ENCODE measurements at regions not wholly inside any gene's neighbourhood (a gene's known extent, or its start where the extent isn't known, plus 50 kb on each side); places are given as distances from the start of the nearest gene placed in this dataset.

DNA sequence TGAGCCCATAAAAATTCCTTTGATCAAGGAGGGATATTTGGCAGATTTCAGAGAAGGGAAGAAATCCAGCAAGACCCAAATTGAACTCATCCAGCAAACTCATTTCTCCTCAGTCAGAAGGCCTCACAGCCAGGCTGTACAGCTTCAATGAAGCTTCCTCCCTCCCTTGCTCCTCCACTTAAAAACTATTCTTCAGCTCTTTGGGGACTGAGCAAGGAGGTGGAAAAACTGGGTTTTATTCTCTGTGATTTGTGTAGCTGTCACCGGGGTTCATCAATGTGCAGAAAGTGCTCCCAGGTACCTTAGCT is 158.7 kb upstream of the ZNF184 start:
- Histone ChIP-seq H3K9ac (ENCODE audit: low read depth in 1 of 2, low read length in 2 of 2) (no peak overlapping the region), H3K4me3 (ENCODE audit: low read depth in 1 of 3, low read length in 3 of 3) (no peak overlapping the region), H3K27ac (ENCODE audit: low read depth in 1 of 2, low read length in 2 of 2) (no peak overlapping the region), H3K36me3 (ENCODE audit: control insufficient read depth in 4 of 4, insufficient read depth in 3 of 4, low read depth in 1 of 4, low read length in 3 of 4) (no peaks in the 10 kb centered on the region), H3K27me3 (ENCODE audit: control insufficient read depth in 4 of 4, insufficient read depth in 4 of 4, low read length in 3 of 4) (peaks cover 0 to 16% (median 4%) of the 10 kb centered on the region in 4 donors), H3K9me3 (ENCODE audit: control insufficient read depth in 4 of 4, low read length in 3 of 4) (no peaks in the 10 kb centered on the region), H3K4me1 (ENCODE audit: control insufficient read depth in 4 of 4, insufficient read depth in 4 of 4, low read length in 3 of 4) (peaks cover 0 to 5% (median under 1%) of the 10 kb centered on the region in 4 donors)
- 93% methylated on average over 1 of the region's 1 CpG for WGBS
- TF ChIP-seq YY1 (IDR thresholded peaks at IDR 0.05) (no peak), RAD21 (IDR thresholded peaks at IDR 0.05) (no peak), RXRA (IDR thresholded peaks at IDR 0.05) (no peak), FOXA2 (IDR thresholded peaks at IDR 0.05) (no peak), HNF4A (conservative IDR thresholded peaks at IDR 0.05) (no peak), GABPA (IDR thresholded peaks at IDR 0.05 in 1 of 2, conservative IDR thresholded peaks at IDR 0.05 in 1 of 2) (no peak)
- TF ChIP-seq, protein P1, sequence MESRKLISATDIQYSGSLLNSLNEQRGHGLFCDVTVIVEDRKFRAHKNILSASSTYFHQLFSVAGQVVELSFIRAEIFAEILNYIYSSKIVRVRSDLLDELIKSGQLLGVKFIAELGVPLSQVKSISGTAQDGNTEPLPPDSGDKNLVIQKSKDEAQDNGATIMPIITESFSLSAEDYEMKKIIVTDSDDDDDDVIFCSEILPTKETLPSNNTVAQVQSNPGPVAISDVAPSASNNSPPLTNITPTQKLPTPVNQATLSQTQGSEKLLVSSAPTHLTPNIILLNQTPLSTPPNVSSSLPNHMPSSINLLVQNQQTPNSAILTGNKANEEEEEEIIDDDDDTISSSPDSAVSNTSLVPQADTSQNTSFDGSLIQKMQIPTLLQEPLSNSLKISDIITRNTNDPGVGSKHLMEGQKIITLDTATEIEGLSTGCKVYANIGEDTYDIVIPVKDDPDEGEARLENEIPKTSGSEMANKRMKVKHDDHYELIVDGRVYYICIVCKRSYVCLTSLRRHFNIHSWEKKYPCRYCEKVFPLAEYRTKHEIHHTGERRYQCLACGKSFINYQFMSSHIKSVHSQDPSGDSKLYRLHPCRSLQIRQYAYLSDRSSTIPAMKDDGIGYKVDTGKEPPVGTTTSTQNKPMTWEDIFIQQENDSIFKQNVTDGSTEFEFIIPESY (IDR thresholded peaks at IDR 0.05) = no peak
- TF ChIP-seq, protein P2, sequence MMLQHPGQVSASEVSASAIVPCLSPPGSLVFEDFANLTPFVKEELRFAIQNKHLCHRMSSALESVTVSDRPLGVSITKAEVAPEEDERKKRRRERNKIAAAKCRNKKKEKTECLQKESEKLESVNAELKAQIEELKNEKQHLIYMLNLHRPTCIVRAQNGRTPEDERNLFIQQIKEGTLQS (IDR thresholded peaks at IDR 0.05) = no peak
- TF ChIP-seq, protein P3, sequence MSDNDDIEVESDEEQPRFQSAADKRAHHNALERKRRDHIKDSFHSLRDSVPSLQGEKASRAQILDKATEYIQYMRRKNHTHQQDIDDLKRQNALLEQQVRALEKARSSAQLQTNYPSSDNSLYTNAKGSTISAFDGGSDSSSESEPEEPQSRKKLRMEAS (IDR thresholded peaks at IDR 0.05) = no peak
- TF ChIP-seq, protein P4, sequence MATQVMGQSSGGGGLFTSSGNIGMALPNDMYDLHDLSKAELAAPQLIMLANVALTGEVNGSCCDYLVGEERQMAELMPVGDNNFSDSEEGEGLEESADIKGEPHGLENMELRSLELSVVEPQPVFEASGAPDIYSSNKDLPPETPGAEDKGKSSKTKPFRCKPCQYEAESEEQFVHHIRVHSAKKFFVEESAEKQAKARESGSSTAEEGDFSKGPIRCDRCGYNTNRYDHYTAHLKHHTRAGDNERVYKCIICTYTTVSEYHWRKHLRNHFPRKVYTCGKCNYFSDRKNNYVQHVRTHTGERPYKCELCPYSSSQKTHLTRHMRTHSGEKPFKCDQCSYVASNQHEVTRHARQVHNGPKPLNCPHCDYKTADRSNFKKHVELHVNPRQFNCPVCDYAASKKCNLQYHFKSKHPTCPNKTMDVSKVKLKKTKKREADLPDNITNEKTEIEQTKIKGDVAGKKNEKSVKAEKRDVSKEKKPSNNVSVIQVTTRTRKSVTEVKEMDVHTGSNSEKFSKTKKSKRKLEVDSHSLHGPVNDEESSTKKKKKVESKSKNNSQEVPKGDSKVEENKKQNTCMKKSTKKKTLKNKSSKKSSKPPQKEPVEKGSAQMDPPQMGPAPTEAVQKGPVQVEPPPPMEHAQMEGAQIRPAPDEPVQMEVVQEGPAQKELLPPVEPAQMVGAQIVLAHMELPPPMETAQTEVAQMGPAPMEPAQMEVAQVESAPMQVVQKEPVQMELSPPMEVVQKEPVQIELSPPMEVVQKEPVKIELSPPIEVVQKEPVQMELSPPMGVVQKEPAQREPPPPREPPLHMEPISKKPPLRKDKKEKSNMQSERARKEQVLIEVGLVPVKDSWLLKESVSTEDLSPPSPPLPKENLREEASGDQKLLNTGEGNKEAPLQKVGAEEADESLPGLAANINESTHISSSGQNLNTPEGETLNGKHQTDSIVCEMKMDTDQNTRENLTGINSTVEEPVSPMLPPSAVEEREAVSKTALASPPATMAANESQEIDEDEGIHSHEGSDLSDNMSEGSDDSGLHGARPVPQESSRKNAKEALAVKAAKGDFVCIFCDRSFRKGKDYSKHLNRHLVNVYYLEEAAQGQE (IDR thresholded peaks at IDR 0.05) = no peak
- no peak for DNase-seq (ENCODE audit: low spot score)

DNA sequence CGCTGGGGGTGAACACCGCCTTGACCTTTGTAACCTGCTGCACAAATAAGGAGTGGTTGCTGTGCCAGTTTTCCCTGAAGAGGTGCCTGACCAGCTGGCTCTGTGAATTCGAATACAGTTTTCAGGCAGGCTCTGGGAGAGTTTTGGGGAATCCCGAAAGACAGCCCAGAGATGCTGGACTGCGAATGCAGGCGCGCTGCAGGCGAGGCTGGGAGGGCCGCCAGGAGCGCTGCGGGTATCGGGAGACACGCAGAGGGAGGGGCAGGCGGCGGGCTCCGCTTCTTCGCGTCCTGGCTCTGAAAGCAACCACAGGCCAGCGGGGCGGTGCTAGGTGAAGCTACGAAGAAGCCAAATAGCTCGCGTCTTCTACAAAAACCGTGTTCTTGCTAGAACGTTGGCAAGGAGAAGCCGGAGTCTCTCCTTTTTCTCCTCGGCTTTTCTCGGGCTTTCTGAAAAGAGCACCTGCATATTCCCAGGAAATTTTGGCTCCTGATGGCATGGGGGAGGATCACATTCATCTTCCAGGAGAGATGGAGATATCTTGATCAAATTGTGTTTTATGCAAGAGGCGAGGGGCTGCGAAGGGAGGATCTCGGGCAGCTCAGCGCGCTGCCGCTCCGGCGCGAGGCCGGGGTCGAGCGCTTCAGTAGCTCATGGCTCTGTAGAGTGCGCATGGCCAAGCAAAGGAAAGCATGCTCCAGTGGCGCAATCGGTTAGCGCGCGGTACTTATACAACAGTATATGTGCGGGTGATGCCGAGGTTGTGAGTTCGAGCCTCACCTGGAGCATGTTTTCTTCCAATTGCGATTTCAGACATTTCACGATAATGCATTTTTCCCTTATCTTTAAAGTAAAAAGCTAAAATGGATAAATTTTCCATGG is 158.1 kb upstream of the ZNF184 start:
- Histone ChIP-seq H3K4me1 (ENCODE audit: control insufficient read depth in 4 of 4, insufficient read depth in 4 of 4, low read length in 3 of 4) (peaks cover 0 to 5% (median under 1%) of the 10 kb centered on the region in 4 donors), H3K4me3 (ENCODE audit: low read depth in 1 of 3, low read length in 3 of 3) (no peak overlapping the region), H3K27me3 (ENCODE audit: control insufficient read depth in 4 of 4, insufficient read depth in 4 of 4, low read length in 3 of 4) (peaks cover 0 to 16% (median 4%) of the 10 kb centered on the region in 4 donors), H3K36me3 (ENCODE audit: control insufficient read depth in 4 of 4, insufficient read depth in 3 of 4, low read depth in 1 of 4, low read length in 3 of 4) (no peaks in the 10 kb centered on the region), H3K9ac (ENCODE audit: low read depth in 1 of 2, low read length in 2 of 2) (no peak overlapping the region), H3K9me3 (ENCODE audit: control insufficient read depth in 4 of 4, low read length in 3 of 4) (no peaks in the 10 kb centered on the region), H3K27ac (ENCODE audit: low read depth in 1 of 2, low read length in 2 of 2) (no peak overlapping the region)
- 3% methylated on average over 51 of the region's 51 CpGs for WGBS
- DNase-seq (ENCODE audit: low spot score) = no peak
- TF ChIP-seq NR2F2 (IDR thresholded peaks at IDR 0.05) (no peak), FOXA2 (IDR thresholded peaks at IDR 0.05) (no peak), GABPA (IDR thresholded peaks at IDR 0.05 in 1 of 2, conservative IDR thresholded peaks at IDR 0.05 in 1 of 2) (no peak), EGR1 (IDR thresholded peaks at IDR 0.05; ENCODE audit: low read depth in 2 of 2) (no peak), RAD21 (IDR thresholded peaks at IDR 0.05) (no peak), TAF1 (conservative IDR thresholded peaks at IDR 0.05) (no peak), RXRA (IDR thresholded peaks at IDR 0.05) (no peak), SP1 (IDR thresholded peaks at IDR 0.05) (no peak), JUND (IDR thresholded peaks at IDR 0.05) (no peak)
- TF ChIP-seq, protein P5, sequence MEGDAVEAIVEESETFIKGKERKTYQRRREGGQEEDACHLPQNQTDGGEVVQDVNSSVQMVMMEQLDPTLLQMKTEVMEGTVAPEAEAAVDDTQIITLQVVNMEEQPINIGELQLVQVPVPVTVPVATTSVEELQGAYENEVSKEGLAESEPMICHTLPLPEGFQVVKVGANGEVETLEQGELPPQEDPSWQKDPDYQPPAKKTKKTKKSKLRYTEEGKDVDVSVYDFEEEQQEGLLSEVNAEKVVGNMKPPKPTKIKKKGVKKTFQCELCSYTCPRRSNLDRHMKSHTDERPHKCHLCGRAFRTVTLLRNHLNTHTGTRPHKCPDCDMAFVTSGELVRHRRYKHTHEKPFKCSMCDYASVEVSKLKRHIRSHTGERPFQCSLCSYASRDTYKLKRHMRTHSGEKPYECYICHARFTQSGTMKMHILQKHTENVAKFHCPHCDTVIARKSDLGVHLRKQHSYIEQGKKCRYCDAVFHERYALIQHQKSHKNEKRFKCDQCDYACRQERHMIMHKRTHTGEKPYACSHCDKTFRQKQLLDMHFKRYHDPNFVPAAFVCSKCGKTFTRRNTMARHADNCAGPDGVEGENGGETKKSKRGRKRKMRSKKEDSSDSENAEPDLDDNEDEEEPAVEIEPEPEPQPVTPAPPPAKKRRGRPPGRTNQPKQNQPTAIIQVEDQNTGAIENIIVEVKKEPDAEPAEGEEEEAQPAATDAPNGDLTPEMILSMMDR (IDR thresholded peaks at IDR 0.05; ENCODE audit: low read depth, low read length, missing input control) = no peak
- TF ChIP-seq, protein P1 (IDR thresholded peaks at IDR 0.05) = no peak
- TF ChIP-seq, protein P2 (IDR thresholded peaks at IDR 0.05) = no peak
- TF ChIP-seq, protein P3 (IDR thresholded peaks at IDR 0.05) = no peak
